ENCODE measurements at regions not wholly inside any gene's neighbourhood (a gene's known extent, or its start where the extent isn't known, plus 50 kb on each side); places are given as distances from the start of the nearest gene placed in this dataset.

DNA sequence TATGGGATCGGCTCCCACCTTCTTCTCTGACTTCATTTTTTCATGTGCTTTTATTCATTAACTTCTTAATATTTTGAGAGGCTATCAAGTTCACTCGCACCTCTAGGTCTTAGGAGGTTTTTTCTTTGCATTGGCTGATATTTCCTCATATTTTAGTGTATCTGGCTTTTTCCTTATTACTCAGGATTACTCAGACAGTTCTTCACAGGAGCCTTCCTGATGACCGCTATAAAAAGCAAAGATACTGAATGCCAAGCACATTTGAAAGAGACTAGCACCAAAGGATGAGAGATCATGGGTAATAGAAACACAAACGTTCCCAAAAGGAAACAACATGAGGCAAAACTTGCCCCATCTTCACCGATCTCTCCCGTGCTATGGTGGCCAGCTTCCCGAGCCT, 409.2 kb upstream of the KLF6 start:
- no peaks in the 10 kb centered on the region for H3K9me3 ChIP-seq (ENCODE audit: control insufficient read depth in 2 of 2, low read length in 2 of 2)
- H3K36me3 Mint-ChIP-seq: no peaks in the 10 kb centered on the region
- no peak overlapping the region for H3K4me3 Mint-ChIP-seq
- H3K27me3 ChIP-seq (ENCODE audit: control insufficient read depth, insufficient read depth, low read length): no peaks in the 10 kb centered on the region
- no peak overlapping the region for H3K27ac ChIP-seq (ENCODE audit: insufficient read depth, low read length, poor library complexity, severe bottlenecking)
- no peaks in the 10 kb centered on the region for H3K27me3 Mint-ChIP-seq
- DNase-seq (no peak), ATAC-seq (ENCODE audit: low read depth in 2 of 2) (no peak)
- peaks cover 0 to 2% (median 0%) of the 10 kb centered on the region in 7 donors for H3K9me3 Mint-ChIP-seq
- no peak overlapping the region for H3K4me3 ChIP-seq (ENCODE audit: low read depth, low read length)
- no peaks in the 10 kb centered on the region for H3K4me1 ChIP-seq (ENCODE audit: control insufficient read depth, insufficient read depth, low read length, poor library complexity, severe bottlenecking)
- H3K4me1 Mint-ChIP-seq: peaks cover 4 to 7% (median 5%) of the 10 kb centered on the region in 4 donors
- no peak overlapping the region for H3K27ac Mint-ChIP-seq
- no peaks in the 10 kb centered on the region for H3K36me3 ChIP-seq (ENCODE audit: control insufficient read depth, insufficient read depth, low read length)

DNA sequence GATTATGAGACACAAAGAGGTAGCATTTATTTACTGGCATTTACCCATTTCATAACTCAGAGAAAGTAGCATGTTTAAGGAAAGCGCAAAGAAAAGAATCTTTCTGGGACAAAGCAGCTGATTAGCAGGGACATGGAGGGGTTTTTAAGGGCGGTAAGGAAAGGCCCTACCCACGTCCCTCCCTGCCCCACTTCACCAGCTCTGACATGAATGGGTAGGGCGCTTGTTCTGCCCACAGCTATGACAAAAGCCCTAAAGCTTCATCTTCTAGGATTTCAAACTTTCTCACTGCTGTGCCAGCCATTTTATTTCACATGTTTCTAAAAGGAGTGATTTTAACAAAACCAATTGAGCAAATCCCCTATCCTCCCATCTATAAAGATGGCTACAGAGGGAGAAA, 406.9 kb upstream of the KLF6 start:
- no peak for ATAC-seq (ENCODE audit: low read depth in 2 of 2)
- Mint-ChIP-seq H3K4me1 (peaks cover 3 to 4% (median 3%) of the 10 kb centered on the region in 4 donors), H3K27ac (no peak overlapping the region), H3K36me3 (no peaks in the 10 kb centered on the region), H3K4me3 (no peak overlapping the region), H3K27me3 (no peaks in the 10 kb centered on the region), H3K9me3 (peaks cover 0 to 2% (median 0%) of the 10 kb centered on the region in 7 donors)
- no peak overlapping the region for H3K4me3 ChIP-seq (ENCODE audit: low read depth, low read length)
- H3K27ac ChIP-seq (ENCODE audit: insufficient read depth, low read length, poor library complexity, severe bottlenecking): no peak overlapping the region
- no peaks in the 10 kb centered on the region for H3K36me3 ChIP-seq (ENCODE audit: control insufficient read depth, insufficient read depth, low read length)
- no peaks in the 10 kb centered on the region for H3K4me1 ChIP-seq (ENCODE audit: control insufficient read depth, insufficient read depth, low read length, poor library complexity, severe bottlenecking)
- DNase-seq: no peak
- H3K9me3 ChIP-seq (ENCODE audit: control insufficient read depth in 2 of 2, low read length in 2 of 2): no peaks in the 10 kb centered on the region
- no peaks in the 10 kb centered on the region for H3K27me3 ChIP-seq (ENCODE audit: control insufficient read depth, insufficient read depth, low read length)

DNA sequence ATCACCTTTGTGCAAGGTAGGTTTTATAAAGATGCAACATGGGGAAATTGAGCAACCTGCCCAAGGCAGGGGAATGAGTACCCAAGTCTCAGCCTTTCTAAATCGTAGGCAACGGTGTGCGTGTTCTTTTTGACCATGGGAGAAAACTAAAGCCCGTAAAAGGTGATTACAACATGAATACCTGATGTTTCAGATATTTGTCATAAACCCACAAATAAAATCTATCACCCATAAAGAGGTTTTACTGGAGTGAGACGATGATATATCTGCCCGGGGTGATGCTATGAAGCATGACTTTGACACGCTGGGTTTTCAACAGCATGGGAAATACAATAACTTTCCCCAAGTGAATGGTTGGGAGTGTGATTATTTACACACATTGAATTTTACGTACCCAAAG, 406.3 kb upstream of the KLF6 start:
- H3K4me1 ChIP-seq (ENCODE audit: control insufficient read depth, insufficient read depth, low read length, poor library complexity, severe bottlenecking): no peaks in the 10 kb centered on the region
- Mint-ChIP-seq H3K27ac (no peak overlapping the region), H3K4me3 (no peak overlapping the region), H3K27me3 (no peaks in the 10 kb centered on the region), H3K36me3 (no peaks in the 10 kb centered on the region), H3K4me1 (peaks cover 0 to 2% (median 0%) of the 10 kb centered on the region in 4 donors), H3K9me3 (peaks cover 0 to 2% (median 0%) of the 10 kb centered on the region in 7 donors)
- no peak overlapping the region for H3K4me3 ChIP-seq (ENCODE audit: low read depth, low read length)
- no peak for DNase-seq
- no peaks in the 10 kb centered on the region for H3K27me3 ChIP-seq (ENCODE audit: control insufficient read depth, insufficient read depth, low read length)
- H3K9me3 ChIP-seq (ENCODE audit: control insufficient read depth in 2 of 2, low read length in 2 of 2): no peaks in the 10 kb centered on the region
- H3K36me3 ChIP-seq (ENCODE audit: control insufficient read depth, insufficient read depth, low read length): no peaks in the 10 kb centered on the region
- ATAC-seq (ENCODE audit: low read depth in 2 of 2): no peak
- no peak overlapping the region for H3K27ac ChIP-seq (ENCODE audit: insufficient read depth, low read length, poor library complexity, severe bottlenecking)

DNA sequence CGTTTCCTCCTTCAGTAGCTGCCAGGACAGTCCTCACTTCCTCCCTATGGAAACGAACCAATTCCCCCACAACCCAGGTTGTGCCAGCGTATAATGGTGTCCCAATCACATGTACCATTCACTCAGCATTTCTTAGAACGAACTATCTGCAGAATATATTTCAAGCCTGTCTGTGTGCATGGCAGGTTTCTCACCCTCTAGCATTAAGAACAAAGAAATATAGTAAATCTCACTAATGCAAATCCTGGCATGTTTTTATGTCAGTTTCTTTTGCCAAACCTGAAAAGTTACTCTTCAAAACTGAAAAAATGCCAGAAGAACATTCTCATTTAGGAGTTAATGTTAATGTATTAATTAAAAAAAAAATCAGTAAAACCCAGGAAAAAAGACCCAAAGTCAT, 405.9 kb upstream of the KLF6 start:
- no peak overlapping the region for H3K4me3 Mint-ChIP-seq
- no peak overlapping the region for H3K27ac ChIP-seq (ENCODE audit: insufficient read depth, low read length, poor library complexity, severe bottlenecking)
- H3K36me3 Mint-ChIP-seq: no peaks in the 10 kb centered on the region
- peaks cover 0 to 2% (median 0%) of the 10 kb centered on the region in 7 donors for H3K9me3 Mint-ChIP-seq
- H3K27me3 ChIP-seq (ENCODE audit: control insufficient read depth, insufficient read depth, low read length): no peaks in the 10 kb centered on the region
- H3K36me3 ChIP-seq (ENCODE audit: control insufficient read depth, insufficient read depth, low read length): no peaks in the 10 kb centered on the region
- H3K27ac Mint-ChIP-seq: no peak overlapping the region
- no peaks in the 10 kb centered on the region for H3K4me1 ChIP-seq (ENCODE audit: control insufficient read depth, insufficient read depth, low read length, poor library complexity, severe bottlenecking)
- no peak for DNase-seq
- no peaks in the 10 kb centered on the region for H3K27me3 Mint-ChIP-seq
- no peak overlapping the region for H3K4me3 ChIP-seq (ENCODE audit: low read depth, low read length)
- no peak for ATAC-seq (ENCODE audit: low read depth in 2 of 2)
- H3K9me3 ChIP-seq (ENCODE audit: control insufficient read depth in 2 of 2, low read length in 2 of 2): no peaks in the 10 kb centered on the region
- peaks cover 0 to 2% (median 0%) of the 10 kb centered on the region in 4 donors for H3K4me1 Mint-ChIP-seq

DNA sequence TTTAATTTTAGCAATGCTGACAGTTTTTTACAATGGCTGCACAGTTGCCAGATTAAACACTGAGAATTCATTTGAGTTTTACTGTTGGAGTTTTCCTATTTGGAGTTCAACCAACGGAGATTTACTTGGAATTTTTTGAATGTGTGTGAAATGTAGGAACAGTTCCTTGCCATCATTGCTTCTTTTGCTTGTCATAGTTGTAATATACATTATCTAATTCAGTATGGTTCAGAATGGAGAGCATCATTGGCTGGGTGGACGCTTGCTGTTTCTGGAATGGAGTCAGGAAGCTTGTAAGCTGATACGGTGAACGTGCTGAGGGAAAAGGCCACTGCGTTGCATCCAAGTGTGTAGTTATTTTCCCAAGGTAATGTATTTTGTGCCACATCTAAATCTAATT, 404.3 kb upstream of the KLF6 start:
- no peak for ATAC-seq (ENCODE audit: low read depth in 2 of 2)
- H3K4me1 ChIP-seq (ENCODE audit: control insufficient read depth, insufficient read depth, low read length, poor library complexity, severe bottlenecking): no peaks in the 10 kb centered on the region
- no peaks in the 10 kb centered on the region for H3K9me3 ChIP-seq (ENCODE audit: control insufficient read depth in 2 of 2, low read length in 2 of 2)
- peaks cover 0 to 2% (median 0%) of the 10 kb centered on the region in 7 donors for H3K9me3 Mint-ChIP-seq
- peaks cover 0 to 2% (median under 1%) of the 10 kb centered on the region in 4 donors for H3K4me1 Mint-ChIP-seq
- H3K4me3 Mint-ChIP-seq: no peak overlapping the region
- H3K4me3 ChIP-seq (ENCODE audit: low read depth, low read length): no peak overlapping the region
- no peak overlapping the region for H3K27ac ChIP-seq (ENCODE audit: insufficient read depth, low read length, poor library complexity, severe bottlenecking)
- H3K27ac Mint-ChIP-seq: no peak overlapping the region
- DNase-seq: no peak
- H3K27me3 Mint-ChIP-seq: no peaks in the 10 kb centered on the region
- H3K27me3 ChIP-seq (ENCODE audit: control insufficient read depth, insufficient read depth, low read length): no peaks in the 10 kb centered on the region
- H3K36me3 Mint-ChIP-seq: no peaks in the 10 kb centered on the region
- H3K36me3 ChIP-seq (ENCODE audit: control insufficient read depth, insufficient read depth, low read length): no peaks in the 10 kb centered on the region

DNA sequence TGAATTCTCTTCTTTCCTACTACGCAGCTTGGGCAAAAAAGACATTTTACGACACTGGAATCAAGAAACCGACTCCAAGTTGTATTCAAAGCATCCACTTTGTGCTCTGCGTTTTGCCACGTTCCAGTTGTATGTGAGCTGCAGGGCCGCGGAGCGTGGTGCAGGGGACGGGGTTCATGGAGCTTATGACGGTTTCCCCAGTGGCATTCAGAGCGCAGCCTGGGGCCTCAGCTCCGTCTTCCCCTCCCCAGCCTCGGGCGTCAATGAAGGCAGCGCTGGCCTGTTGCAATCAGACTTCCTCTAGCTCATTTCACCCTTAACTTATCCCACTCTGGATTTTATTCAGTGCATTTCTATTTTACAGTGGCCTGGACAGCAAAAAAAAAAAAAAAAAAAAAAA, 403.4 kb upstream of the KLF6 start:
- Mint-ChIP-seq H3K4me3 (no peak overlapping the region), H3K4me1 (peaks cover 0 to 5% (median under 1%) of the 10 kb centered on the region in 4 donors), H3K9me3 (peaks cover 0 to 2% (median 0%) of the 10 kb centered on the region in 7 donors), H3K36me3 (no peaks in the 10 kb centered on the region), H3K27me3 (no peaks in the 10 kb centered on the region), H3K27ac (no peak overlapping the region)
- Histone ChIP-seq H3K27ac (ENCODE audit: insufficient read depth, low read length, poor library complexity, severe bottlenecking) (no peak overlapping the region), H3K9me3 (ENCODE audit: control insufficient read depth in 2 of 2, low read length in 2 of 2) (no peaks in the 10 kb centered on the region), H3K4me1 (ENCODE audit: control insufficient read depth, insufficient read depth, low read length, poor library complexity, severe bottlenecking) (no peaks in the 10 kb centered on the region), H3K36me3 (ENCODE audit: control insufficient read depth, insufficient read depth, low read length) (no peaks in the 10 kb centered on the region), H3K27me3 (ENCODE audit: control insufficient read depth, insufficient read depth, low read length) (no peaks in the 10 kb centered on the region), H3K4me3 (ENCODE audit: low read depth, low read length) (no peak overlapping the region)
- no peak for ATAC-seq (ENCODE audit: low read depth in 2 of 2)
- DNase-seq: no peak

DNA sequence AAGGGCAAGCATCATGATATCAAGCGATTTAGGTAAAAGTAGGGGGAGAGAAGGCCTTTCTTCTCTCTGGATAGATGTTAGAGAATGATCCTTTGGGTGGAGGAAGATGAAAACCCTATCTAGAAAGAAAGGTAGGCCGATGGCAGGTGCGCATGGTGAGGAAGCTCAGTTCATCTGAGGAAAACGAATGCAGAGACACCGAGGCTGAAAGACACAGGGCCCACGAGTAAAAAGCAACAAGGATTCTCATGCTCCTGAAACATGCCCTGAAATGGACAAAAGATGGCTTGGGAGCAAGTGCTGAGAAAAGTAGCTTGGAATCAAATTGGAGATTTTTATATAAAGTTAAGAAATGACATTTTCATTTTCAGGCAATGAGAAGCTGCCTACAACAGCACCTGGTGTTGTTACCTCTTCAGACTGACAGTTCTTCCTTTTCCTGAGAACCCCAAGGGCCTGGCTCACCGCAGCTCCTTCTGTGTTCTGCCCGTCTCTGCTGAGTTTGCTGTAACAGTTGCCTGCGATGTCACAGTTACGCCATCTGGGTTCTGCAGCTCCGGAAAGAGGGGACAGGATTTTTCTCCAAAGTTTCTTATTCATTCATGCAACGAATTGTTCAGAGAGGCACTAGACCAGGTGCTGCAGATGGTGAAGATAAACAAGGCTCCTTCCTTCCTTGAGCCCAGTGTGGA, 402.0 kb upstream of the KLF6 start:
- no peaks in the 10 kb centered on the region for H3K27me3 ChIP-seq (ENCODE audit: control insufficient read depth, insufficient read depth, low read length)
- no peaks in the 10 kb centered on the region for H3K27me3 Mint-ChIP-seq
- peaks cover 1 to 7% (median 3%) of the 10 kb centered on the region in 4 donors for H3K4me1 Mint-ChIP-seq
- peak in 1 of 3 donors; percentile 2 for DNase-seq
- no peaks in the 10 kb centered on the region for H3K9me3 ChIP-seq (ENCODE audit: control insufficient read depth in 2 of 2, low read length in 2 of 2)
- H3K4me3 ChIP-seq (ENCODE audit: low read depth, low read length): no peak overlapping the region
- no peak for ATAC-seq (ENCODE audit: low read depth in 2 of 2)
- H3K27ac Mint-ChIP-seq: no peak overlapping the region
- no peaks in the 10 kb centered on the region for H3K36me3 Mint-ChIP-seq
- H3K4me1 ChIP-seq (ENCODE audit: control insufficient read depth, insufficient read depth, low read length, poor library complexity, severe bottlenecking): no peaks in the 10 kb centered on the region
- no peak overlapping the region for H3K27ac ChIP-seq (ENCODE audit: insufficient read depth, low read length, poor library complexity, severe bottlenecking)
- H3K9me3 Mint-ChIP-seq: peaks cover 0 to 2% (median 0%) of the 10 kb centered on the region in 7 donors
- H3K36me3 ChIP-seq (ENCODE audit: control insufficient read depth, insufficient read depth, low read length): no peaks in the 10 kb centered on the region
- H3K4me3 Mint-ChIP-seq: no peak overlapping the region

DNA sequence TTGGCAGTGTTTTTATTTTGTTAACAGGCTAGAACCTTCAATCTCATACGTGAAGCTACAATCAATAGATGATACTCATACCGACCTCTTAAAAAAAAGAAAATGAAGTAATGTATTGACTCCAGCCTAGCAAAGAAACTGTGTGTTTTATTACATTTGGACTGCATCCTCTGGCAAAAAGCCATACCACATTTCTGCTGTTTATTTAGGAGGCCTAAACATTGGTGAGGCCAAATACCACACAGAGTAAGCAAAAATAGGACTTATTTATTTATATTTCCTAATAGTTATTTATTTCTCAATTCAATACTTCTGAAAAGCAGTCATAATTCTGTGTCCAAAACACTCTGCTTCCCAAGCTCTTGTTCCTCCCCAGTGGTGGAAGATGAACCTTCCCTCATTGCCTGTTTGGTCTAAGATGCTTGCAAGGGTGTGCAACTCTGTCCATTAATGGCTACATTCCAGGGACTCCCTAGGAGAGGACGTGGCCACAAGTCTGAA, 398.8 kb upstream of the KLF6 start:
- ATAC-seq (ENCODE audit: low read depth in 2 of 2) (no peak), DNase-seq (no peak)
- Mint-ChIP-seq H3K27me3 (no peaks in the 10 kb centered on the region), H3K4me1 (peaks cover 6 to 15% (median 13%) of the 10 kb centered on the region in 4 donors), H3K27ac (no peak overlapping the region), H3K36me3 (no peaks in the 10 kb centered on the region), H3K4me3 (no peak overlapping the region), H3K9me3 (peaks cover 0 to 2% (median 0%) of the 10 kb centered on the region in 7 donors)
- no peaks in the 10 kb centered on the region for H3K27me3 ChIP-seq (ENCODE audit: control insufficient read depth, insufficient read depth, low read length)
- no peaks in the 10 kb centered on the region for H3K36me3 ChIP-seq (ENCODE audit: control insufficient read depth, insufficient read depth, low read length)
- no peaks in the 10 kb centered on the region for H3K4me1 ChIP-seq (ENCODE audit: control insufficient read depth, insufficient read depth, low read length, poor library complexity, severe bottlenecking)
- H3K27ac ChIP-seq (ENCODE audit: insufficient read depth, low read length, poor library complexity, severe bottlenecking): no peak overlapping the region
- no peak overlapping the region for H3K4me3 ChIP-seq (ENCODE audit: low read depth, low read length)
- H3K9me3 ChIP-seq (ENCODE audit: control insufficient read depth in 2 of 2, low read length in 2 of 2): no peaks in the 10 kb centered on the region

All from CD4-positive, CD25-positive, alpha-beta regulatory T cell (primary cell).